NCI-H748 (cell line): ENCODE measurements at regions not wholly inside any gene's neighbourhood (a gene's known extent, or its start where the extent isn't known, plus 50 kb on each side); places are given as distances from the start of the nearest gene placed in this dataset.
A peak's percentile ranks its signal among the peaks of the same experiment; 100 is the strongest.
"Not testable (repeated sequence)": the region's sequence is repeated elsewhere in the genome, so short reads cannot be mapped to it uniquely, and the experiment has no call there.

ENCODE experiments used
- DNase-seq: peaks from one replicate; lab custom pipeline; 2025; ENCODE audit not compliant: unreplicated experiment; lab: John Stamatoyannopoulos, UW

- DNase-seq: no peak
Measured at GRCh38 chr3:164752812-164753211, 325.5 kb downstream of the SI start.

GRCh38 chr3:164748626-164749025 is 329.7 kb downstream of the SI start:
- DNase-seq: no peak

- no peak for DNase-seq
Measured at GRCh38 chr3:164741869-164742268, 336.4 kb downstream of the SI start.

GRCh38 chr3:164737174-164737573 is 341.1 kb downstream of the SI start:
- no peak for DNase-seq

- DNase-seq: no peak
Measured at GRCh38 chr3:164732166-164732565, 346.1 kb downstream of the SI start.

GRCh38 chr3:164730815-164731360 is 347.4 kb downstream of the SI start:
- DNase-seq: no peak

- DNase-seq: no peak
Measured at GRCh38 chr3:164723396-164723795, 354.9 kb downstream of the SI start.

- DNase-seq: not testable (repeated sequence)
Measured at GRCh38 chr3:164702808-164703207, 375.5 kb downstream of the SI start.

GRCh38 chr3:164687902-164688301 is 390.4 kb downstream of the SI start:
- DNase-seq: no peak

GRCh38 chr3:164687211-164687610 is 391.1 kb downstream of the SI start:
- no peak for DNase-seq

- DNase-seq: no peak
Measured at GRCh38 chr3:164683489-164683888, 394.8 kb downstream of the SI start.

- DNase-seq: no peak
Measured at GRCh38 chr3:164679245-164679644, 399.1 kb downstream of the SI start.

- DNase-seq: no peak
Measured at GRCh38 chr3:164677317-164677716, 401.0 kb downstream of the SI start.

- peak; percentile 2 for DNase-seq
Measured at GRCh38 chr3:164673738-164674137, 404.6 kb downstream of the SI start.

GRCh38 chr3:164658125-164658524 is 420.2 kb downstream of the SI start:
- DNase-seq: no peak

GRCh38 chr3:164657631-164658030 is 420.7 kb downstream of the SI start:
- DNase-seq: no peak

GRCh38 chr3:164655462-164655861 is 422.8 kb downstream of the SI start:
- DNase-seq: no peak

- no peak for DNase-seq
Measured at GRCh38 chr3:164641071-164641470, 437.2 kb downstream of the SI start.

- no peak for DNase-seq
Measured at GRCh38 chr3:164640591-164640990, 437.7 kb downstream of the SI start.

- DNase-seq: no peak
Measured at GRCh38 chr3:164620956-164621355, 457.3 kb downstream of the SI start.

GRCh38 chr3:164620423-164620822 is 457.9 kb downstream of the SI start:
- no peak for DNase-seq

GRCh38 chr3:164612751-164613150 is 465.5 kb downstream of the SI start:
- no peak for DNase-seq

GRCh38 chr3:164608554-164609276 is 469.6 kb downstream of the SI start:
- DNase-seq: peak; percentile 1
